ENCODE measurements at regions not wholly inside any gene's neighbourhood (a gene's known extent, or its start where the extent isn't known, plus 50 kb on each side); places are given as distances from the start of the nearest gene placed in this dataset.

GRCh38 chr13:74215420-74215819 lies 81.2 kb upstream of the KLF12 start:
- no peak overlapping the region for H3K4me2 ChIP-seq (ENCODE audit: low read length)
- H3K9me3 ChIP-seq (ENCODE audit: control insufficient read depth, insufficient read depth, low read length): no peaks in the 10 kb centered on the region
- H3K27me3 ChIP-seq (ENCODE audit: control insufficient read depth, low read length): no peaks in the 10 kb centered on the region; the same call in 1 of the 2 replicates
- no peaks in the 10 kb centered on the region for H3K4me1 ChIP-seq (ENCODE audit: control insufficient read depth, low read length)
- H3K27ac ChIP-seq (ENCODE audit: low read depth, low read length): no peak overlapping the region
- no peak overlapping the region for H3K4me3 ChIP-seq (ENCODE audit: low read length)
- no peaks in the 10 kb centered on the region for H3K36me3 ChIP-seq (ENCODE audit: control insufficient read depth, low read length)
- H3K79me2 ChIP-seq (ENCODE audit: control insufficient read depth, low read length): no peaks in the 10 kb centered on the region
- TF ChIP-seq, protein P1, sequence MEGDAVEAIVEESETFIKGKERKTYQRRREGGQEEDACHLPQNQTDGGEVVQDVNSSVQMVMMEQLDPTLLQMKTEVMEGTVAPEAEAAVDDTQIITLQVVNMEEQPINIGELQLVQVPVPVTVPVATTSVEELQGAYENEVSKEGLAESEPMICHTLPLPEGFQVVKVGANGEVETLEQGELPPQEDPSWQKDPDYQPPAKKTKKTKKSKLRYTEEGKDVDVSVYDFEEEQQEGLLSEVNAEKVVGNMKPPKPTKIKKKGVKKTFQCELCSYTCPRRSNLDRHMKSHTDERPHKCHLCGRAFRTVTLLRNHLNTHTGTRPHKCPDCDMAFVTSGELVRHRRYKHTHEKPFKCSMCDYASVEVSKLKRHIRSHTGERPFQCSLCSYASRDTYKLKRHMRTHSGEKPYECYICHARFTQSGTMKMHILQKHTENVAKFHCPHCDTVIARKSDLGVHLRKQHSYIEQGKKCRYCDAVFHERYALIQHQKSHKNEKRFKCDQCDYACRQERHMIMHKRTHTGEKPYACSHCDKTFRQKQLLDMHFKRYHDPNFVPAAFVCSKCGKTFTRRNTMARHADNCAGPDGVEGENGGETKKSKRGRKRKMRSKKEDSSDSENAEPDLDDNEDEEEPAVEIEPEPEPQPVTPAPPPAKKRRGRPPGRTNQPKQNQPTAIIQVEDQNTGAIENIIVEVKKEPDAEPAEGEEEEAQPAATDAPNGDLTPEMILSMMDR (IDR thresholded peaks at IDR 0.05; ENCODE audit: low read depth, low read length, poor library complexity, severe bottlenecking): no peak
- TF ChIP-seq EZH2phosphoT487 (IDR thresholded peaks at IDR 0.05; ENCODE audit: borderline replicate concordance, low read length): no peak
- H3F3A ChIP-seq (ENCODE audit: control insufficient read depth, insufficient read depth): no peaks in the 10 kb centered on the region
- no peaks in the 10 kb centered on the region for H3K9me2 ChIP-seq (replicated peaks; ENCODE audit: control insufficient read depth, low read length)
- H4K20me1 ChIP-seq (ENCODE audit: control insufficient read depth, insufficient read depth, low read depth, low read length): no peaks in the 10 kb centered on the region

DNA sequence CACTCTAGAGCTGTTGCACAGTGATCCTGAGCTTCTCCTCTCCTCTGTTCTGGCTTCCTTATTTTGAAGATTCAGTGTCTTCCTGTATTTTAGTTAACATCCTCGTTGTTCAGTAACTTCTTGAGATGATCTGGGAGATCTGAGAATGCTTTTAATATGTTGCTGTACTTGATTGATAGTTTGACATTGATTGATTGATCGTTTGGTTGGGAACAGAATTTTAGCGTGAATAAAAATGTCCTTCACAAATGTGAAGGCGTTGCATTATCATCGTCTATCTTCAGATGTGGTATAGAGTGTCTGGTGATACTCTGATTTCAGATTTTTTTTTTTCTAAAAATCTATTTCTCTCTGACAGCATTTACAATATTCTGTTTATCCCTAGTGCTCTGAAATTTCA lies 80.1 kb upstream of the KLF12 start:
- Histone ChIP-seq H3K9me2 (replicated peaks; ENCODE audit: control insufficient read depth, low read length) (no peaks in the 10 kb centered on the region), H3K27ac (ENCODE audit: low read depth, low read length) (no peak overlapping the region), H3F3A (ENCODE audit: control insufficient read depth, insufficient read depth) (no peaks in the 10 kb centered on the region), H3K27me3 (ENCODE audit: control insufficient read depth, low read length) (no peaks in the 10 kb centered on the region; the same call in 1 of the 2 replicates), H3K79me2 (ENCODE audit: control insufficient read depth, low read length) (no peaks in the 10 kb centered on the region), H3K9me3 (ENCODE audit: control insufficient read depth, insufficient read depth, low read length) (no peaks in the 10 kb centered on the region), H3K36me3 (ENCODE audit: control insufficient read depth, low read length) (no peaks in the 10 kb centered on the region), H3K4me1 (ENCODE audit: control insufficient read depth, low read length) (no peaks in the 10 kb centered on the region), H4K20me1 (ENCODE audit: control insufficient read depth, insufficient read depth, low read depth, low read length) (no peaks in the 10 kb centered on the region), H3K4me2 (ENCODE audit: low read length) (no peak overlapping the region), H3K4me3 (ENCODE audit: low read length) (no peak overlapping the region)
- TF ChIP-seq, protein P1 (IDR thresholded peaks at IDR 0.05; ENCODE audit: low read depth, low read length, poor library complexity, severe bottlenecking): no peak
- no peak for TF ChIP-seq EZH2phosphoT487 (IDR thresholded peaks at IDR 0.05; ENCODE audit: borderline replicate concordance, low read length)

GRCh38 chr13:74210693-74211393 lies 76.6 kb upstream of the KLF12 start:
- Histone ChIP-seq H3K4me1 (ENCODE audit: control insufficient read depth, low read length) (no peaks in the 10 kb centered on the region), H3K27me3 (ENCODE audit: control insufficient read depth, low read length) (no peaks in the 10 kb centered on the region; the same call in 1 of the 2 replicates), H3K4me2 (ENCODE audit: low read length) (no peak overlapping the region), H3K36me3 (ENCODE audit: control insufficient read depth, low read length) (no peaks in the 10 kb centered on the region), H3K4me3 (ENCODE audit: low read length) (no peak overlapping the region), H3K9me2 (replicated peaks; ENCODE audit: control insufficient read depth, low read length) (no peaks in the 10 kb centered on the region), H3K27ac (ENCODE audit: low read depth, low read length) (no peak overlapping the region), H3F3A (ENCODE audit: control insufficient read depth, insufficient read depth) (no peaks in the 10 kb centered on the region), H3K9me3 (ENCODE audit: control insufficient read depth, insufficient read depth, low read length) (no peaks in the 10 kb centered on the region), H3K79me2 (ENCODE audit: control insufficient read depth, low read length) (no peaks in the 10 kb centered on the region), H4K20me1 (ENCODE audit: control insufficient read depth, insufficient read depth, low read depth, low read length) (no peaks in the 10 kb centered on the region)
- TF ChIP-seq EZH2phosphoT487 (IDR thresholded peaks at IDR 0.05; ENCODE audit: borderline replicate concordance, low read length): no peak
- TF ChIP-seq, protein P1 (IDR thresholded peaks at IDR 0.05; ENCODE audit: low read depth, low read length, poor library complexity, severe bottlenecking): no peak
